ENCODE measurements at regions not wholly inside any gene's neighbourhood (a gene's known extent, or its start where the extent isn't known, plus 50 kb on each side); places are given as distances from the start of the nearest gene placed in this dataset.

- H3K27me3 Mint-ChIP-seq (ENCODE audit: insufficient read depth) = peaks cover 3% of the 10 kb centered on the region; the same call in 1 of the 2 replicates
- H3K4me3 Mint-ChIP-seq = no peak overlapping the region
- peak; percentile 46 for DNase-seq
- peaks cover 26% of the 10 kb centered on the region for H3K4me1 Mint-ChIP-seq (ENCODE audit: low read depth)
- H3K9me3 Mint-ChIP-seq = no peaks in the 10 kb centered on the region
- no peak for TF ChIP-seq CTCF (IDR thresholded peaks at IDR 0.05)
- no peaks in the 10 kb centered on the region for H3K36me3 Mint-ChIP-seq (ENCODE audit: low read depth)
- H3K27ac Mint-ChIP-seq = no peak overlapping the region
Measured at GRCh38 chr2:18814387-18814786, 225.0 kb upstream of the NT5C1B start.

- no peak for DNase-seq
- Mint-ChIP-seq H3K27me3 (ENCODE audit: insufficient read depth) (no peaks in the 10 kb centered on the region), H3K9me3 (no peaks in the 10 kb centered on the region), H3K4me3 (no peak overlapping the region), H3K36me3 (ENCODE audit: low read depth) (no peaks in the 10 kb centered on the region; the same call in 1 of the 2 replicates), H3K4me1 (ENCODE audit: low read depth) (no peaks in the 10 kb centered on the region; the same call in none of the 2 replicates), H3K27ac (no peak overlapping the region)
- TF ChIP-seq CTCF (IDR thresholded peaks at IDR 0.05) = no peak
Measured at GRCh38 chr2:18804536-18804935, 215.2 kb upstream of the NT5C1B start.

- TF ChIP-seq CTCF (IDR thresholded peaks at IDR 0.05) = no peak
- no peaks in the 10 kb centered on the region for H3K9me3 Mint-ChIP-seq
- no peak for DNase-seq
- H3K4me1 Mint-ChIP-seq (ENCODE audit: low read depth) = no peaks in the 10 kb centered on the region; the same call in none of the 2 replicates
- H3K4me3 Mint-ChIP-seq = no peak overlapping the region
- H3K27me3 Mint-ChIP-seq (ENCODE audit: insufficient read depth) = no peaks in the 10 kb centered on the region
- H3K27ac Mint-ChIP-seq = no peak overlapping the region
- H3K36me3 Mint-ChIP-seq (ENCODE audit: low read depth) = no peaks in the 10 kb centered on the region; the same call in 1 of the 2 replicates
Measured at GRCh38 chr2:18803141-18803939, 214.0 kb upstream of the NT5C1B start.

GRCh38 chr2:18800240-18800971 lies 211.0 kb upstream of the NT5C1B start:
- TF ChIP-seq CTCF (IDR thresholded peaks at IDR 0.05) = no peak
- H3K27ac Mint-ChIP-seq = no peak overlapping the region
- H3K4me1 Mint-ChIP-seq (ENCODE audit: low read depth) = peaks cover 6% of the 10 kb centered on the region
- no peaks in the 10 kb centered on the region for H3K27me3 Mint-ChIP-seq (ENCODE audit: insufficient read depth)
- no peak overlapping the region for H3K4me3 Mint-ChIP-seq
- DNase-seq = no peak
- no peaks in the 10 kb centered on the region for H3K36me3 Mint-ChIP-seq (ENCODE audit: low read depth)
- no peaks in the 10 kb centered on the region for H3K9me3 Mint-ChIP-seq

GRCh38 chr2:18799397-18799796 lies 210.0 kb upstream of the NT5C1B start:
- Mint-ChIP-seq H3K36me3 (ENCODE audit: low read depth) (no peaks in the 10 kb centered on the region), H3K27me3 (ENCODE audit: insufficient read depth) (no peaks in the 10 kb centered on the region; the same call in 1 of the 2 replicates), H3K27ac (no peak overlapping the region), H3K4me1 (ENCODE audit: low read depth) (peaks cover 6% of the 10 kb centered on the region), H3K4me3 (no peak overlapping the region), H3K9me3 (no peaks in the 10 kb centered on the region)
- TF ChIP-seq CTCF (IDR thresholded peaks at IDR 0.05) = no peak
- DNase-seq = peak; percentile 52

All from HFFc6 (cell line).